ENCODE measurements at regions not wholly inside any gene's neighbourhood (a gene's known extent, or its start where the extent isn't known, plus 50 kb on each side); places are given as distances from the start of the nearest gene placed in this dataset.

DNA sequence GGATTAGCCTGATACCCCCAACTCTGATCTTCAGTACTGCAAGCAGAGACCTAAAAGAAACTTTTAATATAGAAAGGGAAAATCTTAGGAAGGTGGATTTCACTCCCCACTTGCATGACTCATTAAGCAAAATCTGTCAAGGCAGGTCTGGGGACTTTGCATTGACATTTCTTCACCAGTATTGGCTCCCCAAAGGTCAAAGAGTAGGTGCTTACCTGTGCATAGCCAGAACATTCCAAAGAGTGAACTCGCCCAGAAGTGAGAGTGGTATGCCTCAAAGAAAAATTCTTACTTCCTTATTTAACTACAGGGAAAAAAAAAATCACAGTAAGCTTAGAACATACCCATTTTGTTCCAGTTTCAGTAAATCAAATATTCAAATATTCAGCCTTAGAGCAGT is 140.9 kb upstream of the TP63 start:
- TF ChIP-seq, protein P1, sequence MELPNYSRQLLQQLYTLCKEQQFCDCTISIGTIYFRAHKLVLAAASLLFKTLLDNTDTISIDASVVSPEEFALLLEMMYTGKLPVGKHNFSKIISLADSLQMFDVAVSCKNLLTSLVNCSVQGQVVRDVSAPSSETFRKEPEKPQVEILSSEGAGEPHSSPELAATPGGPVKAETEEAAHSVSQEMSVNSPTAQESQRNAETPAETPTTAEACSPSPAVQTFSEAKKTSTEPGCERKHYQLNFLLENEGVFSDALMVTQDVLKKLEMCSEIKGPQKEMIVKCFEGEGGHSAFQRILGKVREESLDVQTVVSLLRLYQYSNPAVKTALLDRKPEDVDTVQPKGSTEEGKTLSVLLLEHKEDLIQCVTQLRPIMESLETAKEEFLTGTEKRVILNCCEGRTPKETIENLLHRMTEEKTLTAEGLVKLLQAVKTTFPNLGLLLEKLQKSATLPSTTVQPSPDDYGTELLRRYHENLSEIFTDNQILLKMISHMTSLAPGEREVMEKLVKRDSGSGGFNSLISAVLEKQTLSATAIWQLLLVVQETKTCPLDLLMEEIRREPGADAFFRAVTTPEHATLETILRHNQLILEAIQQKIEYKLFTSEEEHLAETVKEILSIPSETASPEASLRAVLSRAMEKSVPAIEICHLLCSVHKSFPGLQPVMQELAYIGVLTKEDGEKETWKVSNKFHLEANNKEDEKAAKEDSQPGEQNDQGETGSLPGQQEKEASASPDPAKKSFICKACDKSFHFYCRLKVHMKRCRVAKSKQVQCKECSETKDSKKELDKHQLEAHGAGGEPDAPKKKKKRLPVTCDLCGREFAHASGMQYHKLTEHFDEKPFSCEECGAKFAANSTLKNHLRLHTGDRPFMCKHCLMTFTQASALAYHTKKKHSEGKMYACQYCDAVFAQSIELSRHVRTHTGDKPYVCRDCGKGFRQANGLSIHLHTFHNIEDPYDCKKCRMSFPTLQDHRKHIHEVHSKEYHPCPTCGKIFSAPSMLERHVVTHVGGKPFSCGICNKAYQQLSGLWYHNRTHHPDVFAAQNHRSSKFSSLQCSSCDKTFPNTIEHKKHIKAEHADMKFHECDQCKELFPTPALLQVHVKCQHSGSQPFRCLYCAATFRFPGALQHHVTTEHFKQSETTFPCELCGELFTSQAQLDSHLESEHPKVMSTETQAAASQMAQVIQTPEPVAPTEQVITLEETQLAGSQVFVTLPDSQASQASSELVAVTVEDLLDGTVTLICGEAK (IDR thresholded peaks at IDR 0.05; ENCODE audit: borderline replicate concordance) = no peak
- TF ChIP-seq RFX5 (IDR thresholded peaks at IDR 0.05; ENCODE audit: low read depth, low read length) (no peak), RB1 (IDR thresholded peaks at IDR 0.05; ENCODE audit: borderline replicate concordance) (no peak), NR2C2 (IDR thresholded peaks at IDR 0.05; ENCODE audit: borderline replicate concordance, control insufficient read depth, insufficient read length, low read depth) (no peak), STAT1 (conservative IDR thresholded peaks at IDR 0.05) (no peak), ZNF207 (IDR thresholded peaks at IDR 0.05; ENCODE audit: borderline replicate concordance) (no peak), EP300 (IDR thresholded peaks at IDR 0.05; ENCODE audit: borderline replicate concordance in 1 of 2, control insufficient read depth in 1 of 2, low read depth in 2 of 2, low read length in 2 of 2) (no peak)
- in situ Hi-C loops (cut with MboI) = no loop called here

More for the DNA sequence above, 140.9 kb upstream of the TP63 start:
- Histone ChIP-seq H3K79me2 (ENCODE audit: control insufficient read depth, insufficient read depth, low read length) (no peaks in the 10 kb centered on the region), H3K4me2 (ENCODE audit: control insufficient read depth, insufficient read depth) (no peak overlapping the region), H3K27ac (ENCODE audit: control insufficient read depth, insufficient read depth) (no peak overlapping the region), H2AFZ (ENCODE audit: control insufficient read depth, low read depth, low read length) (no peak overlapping the region), H3K27me3 (replicated peaks in 1 of 2; ENCODE audit: control insufficient read depth in 2 of 2, insufficient read depth in 2 of 2, low read length in 1 of 2) (no peaks in the 10 kb centered on the region), H3K9me3 (replicated peaks; ENCODE audit: control insufficient read depth, insufficient read depth, low read length) (no peaks in the 10 kb centered on the region), H3K9ac (ENCODE audit: control insufficient read depth, insufficient read depth, low read length) (no peak overlapping the region), H3K36me3 (ENCODE audit: control insufficient read depth in 2 of 2, insufficient read depth in 2 of 2, low read length in 1 of 2) (no peaks in the 10 kb centered on the region), H4K20me1 (ENCODE audit: control insufficient read depth, insufficient read depth) (no peaks in the 10 kb centered on the region), H3K4me3 (no peak overlapping the region), H3K4me1 (ENCODE audit: control insufficient read depth, insufficient read depth, low read length) (no peaks in the 10 kb centered on the region)
- 50% methylated on average over 1 of the region's 1 CpG for WGBS (ENCODE audit: insufficient coverage, insufficient replicate concordance, low lambda C conversion rate, missing lambda C conversion rate)
- FAIRE-seq (no peak), ATAC-seq (no peak), DNase-seq (ENCODE audit: low read depth, low spot score) (no peak)
- BruUV-seq (replicated peaks) = no TSS peak
- ChIA-PET SMC1A (ENCODE audit: uncharacterized antibody, unreplicated experiment) (interaction anchor here (1.1 kb wide), 1 partner anchor 23 kb away, joined by 3 read pairs; no protein-coding TSS in a partner anchor), POLR2A (no interaction called here), CTCF (no interaction called here), RAD21 (ENCODE audit: unreplicated experiment) (no interaction called here)
- intact Hi-C loops (cut with micrococcal nuclease; ENCODE audit: unreplicated experiment) = no loop called here

All from GM12878 (cell line).